ENCODE measurements at regions not wholly inside any gene's neighbourhood (a gene's known extent, or its start where the extent isn't known, plus 50 kb on each side); places are given as distances from the start of the nearest gene placed in this dataset.

GRCh38 chr11:23684701-23685100, 812.2 kb upstream of the LUZP2 start:
- TF ChIP-seq EZH2 (IDR thresholded peaks at IDR 0.05) (no peak), EZH2phosphoT487 (IDR thresholded peaks at IDR 0.05) (no peak)
- TF ChIP-seq, protein P1, sequence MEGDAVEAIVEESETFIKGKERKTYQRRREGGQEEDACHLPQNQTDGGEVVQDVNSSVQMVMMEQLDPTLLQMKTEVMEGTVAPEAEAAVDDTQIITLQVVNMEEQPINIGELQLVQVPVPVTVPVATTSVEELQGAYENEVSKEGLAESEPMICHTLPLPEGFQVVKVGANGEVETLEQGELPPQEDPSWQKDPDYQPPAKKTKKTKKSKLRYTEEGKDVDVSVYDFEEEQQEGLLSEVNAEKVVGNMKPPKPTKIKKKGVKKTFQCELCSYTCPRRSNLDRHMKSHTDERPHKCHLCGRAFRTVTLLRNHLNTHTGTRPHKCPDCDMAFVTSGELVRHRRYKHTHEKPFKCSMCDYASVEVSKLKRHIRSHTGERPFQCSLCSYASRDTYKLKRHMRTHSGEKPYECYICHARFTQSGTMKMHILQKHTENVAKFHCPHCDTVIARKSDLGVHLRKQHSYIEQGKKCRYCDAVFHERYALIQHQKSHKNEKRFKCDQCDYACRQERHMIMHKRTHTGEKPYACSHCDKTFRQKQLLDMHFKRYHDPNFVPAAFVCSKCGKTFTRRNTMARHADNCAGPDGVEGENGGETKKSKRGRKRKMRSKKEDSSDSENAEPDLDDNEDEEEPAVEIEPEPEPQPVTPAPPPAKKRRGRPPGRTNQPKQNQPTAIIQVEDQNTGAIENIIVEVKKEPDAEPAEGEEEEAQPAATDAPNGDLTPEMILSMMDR (IDR thresholded peaks at IDR 0.05), result no peak
- DNase-seq (ENCODE audit: low spot score), result no peak

DNA sequence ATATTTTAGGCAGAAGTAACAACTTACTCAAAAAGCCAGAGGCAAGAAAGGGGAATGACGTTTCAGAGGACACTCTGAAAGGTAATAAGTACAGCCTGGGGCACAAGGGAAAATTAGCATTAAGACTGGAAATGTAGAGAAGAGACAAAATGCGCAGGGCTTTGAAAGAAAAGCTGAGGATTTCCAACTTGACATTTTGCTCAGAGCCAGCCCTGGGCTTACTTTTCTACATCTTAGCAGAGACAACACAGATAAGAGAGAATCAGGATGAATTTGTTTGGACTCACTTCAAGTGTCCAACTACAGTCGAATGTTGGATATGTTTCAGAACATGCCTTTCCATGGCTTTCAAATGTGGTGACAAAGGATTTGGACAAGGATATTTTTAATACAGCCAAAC, 808.9 kb upstream of the LUZP2 start:
- H2AFZ ChIP-seq (replicated peaks), result no peak overlapping the region
- no peak overlapping the region for H3K4me2 ChIP-seq
- H4K20me1 ChIP-seq (ENCODE audit: low read depth), result no peaks in the 10 kb centered on the region
- no peaks in the 10 kb centered on the region for H3K9me3 ChIP-seq (ENCODE audit: low read depth)
- no peak for DNase-seq (ENCODE audit: low spot score)
- Mint-ChIP-seq H3K27me3 (ENCODE audit: insufficient read depth, low read depth) (no peaks in the 10 kb centered on the region), H3K27ac (no peak overlapping the region), H3K4me3 (no peak overlapping the region), H3K9me3 (no peaks in the 10 kb centered on the region), H3K36me3 (no peaks in the 10 kb centered on the region), H3K4me1 (peaks cover 7% of the 10 kb centered on the region)
- no peak overlapping the region for H3K27ac ChIP-seq
- H3F3A ChIP-seq (ENCODE audit: low read depth), result peaks cover 5% of the 10 kb centered on the region
- no peaks in the 10 kb centered on the region for H3K27me3 ChIP-seq
- H3K9ac ChIP-seq, result no peak overlapping the region
- TF ChIP-seq EZH2 (IDR thresholded peaks at IDR 0.05) (no peak), EZH2phosphoT487 (IDR thresholded peaks at IDR 0.05) (no peak)
- TF ChIP-seq, protein P1 (IDR thresholded peaks at IDR 0.05), result no peak
- no peaks in the 10 kb centered on the region for H3K79me2 ChIP-seq (ENCODE audit: low read depth)
- H3K36me3 ChIP-seq, result no peaks in the 10 kb centered on the region
- peaks cover 10% of the 10 kb centered on the region for H3K4me1 ChIP-seq
- H3K4me3 ChIP-seq, result no peak overlapping the region

More at GRCh38 chr11:23684701-23685100, 812.2 kb upstream of the LUZP2 start:
- no peak overlapping the region for H3K27ac Mint-ChIP-seq
- Histone ChIP-seq H4K20me1 (ENCODE audit: low read depth) (no peaks in the 10 kb centered on the region), H3K27ac (no peak overlapping the region), H3K4me2 (no peak overlapping the region), H2AFZ (replicated peaks) (peak overlapping the region; percentile 1), H3K36me3 (no peaks in the 10 kb centered on the region), H3K9ac (no peak overlapping the region), H3K4me3 (no peak overlapping the region), H3K4me1 (peaks cover 8% of the 10 kb centered on the region), H3K79me2 (ENCODE audit: low read depth) (no peaks in the 10 kb centered on the region), H3F3A (ENCODE audit: low read depth) (no peaks in the 10 kb centered on the region), H3K27me3 (no peaks in the 10 kb centered on the region), H3K9me3 (ENCODE audit: low read depth) (no peaks in the 10 kb centered on the region)
- H3K9me3 Mint-ChIP-seq, result no peaks in the 10 kb centered on the region
- no peaks in the 10 kb centered on the region for H3K36me3 Mint-ChIP-seq
- peaks cover 9% of the 10 kb centered on the region for H3K4me1 Mint-ChIP-seq
- H3K27me3 Mint-ChIP-seq (ENCODE audit: insufficient read depth, low read depth), result no peaks in the 10 kb centered on the region
- H3K4me3 Mint-ChIP-seq, result no peak overlapping the region

- Mint-ChIP-seq H3K36me3 (no peaks in the 10 kb centered on the region), H3K4me3 (no peak overlapping the region), H3K9me3 (no peaks in the 10 kb centered on the region), H3K27me3 (ENCODE audit: insufficient read depth, low read depth) (no peaks in the 10 kb centered on the region), H3K27ac (no peak overlapping the region), H3K4me1 (peaks cover 7% of the 10 kb centered on the region)
- peaks cover 9% of the 10 kb centered on the region for H3K4me1 ChIP-seq
- peaks cover 5% of the 10 kb centered on the region for H3F3A ChIP-seq (ENCODE audit: low read depth)
- no peak overlapping the region for H3K27ac ChIP-seq
- no peaks in the 10 kb centered on the region for H4K20me1 ChIP-seq (ENCODE audit: low read depth)
- no peak overlapping the region for H3K4me3 ChIP-seq
- no peak overlapping the region for H3K9ac ChIP-seq
- DNase-seq (ENCODE audit: low spot score), result no peak
- H3K27me3 ChIP-seq, result no peaks in the 10 kb centered on the region
- no peak overlapping the region for H2AFZ ChIP-seq (replicated peaks)
- no peak overlapping the region for H3K4me2 ChIP-seq
- TF ChIP-seq EZH2 (IDR thresholded peaks at IDR 0.05), result no peak
- TF ChIP-seq, protein P1 (IDR thresholded peaks at IDR 0.05), result no peak
- no peak for TF ChIP-seq EZH2phosphoT487 (IDR thresholded peaks at IDR 0.05)
- H3K79me2 ChIP-seq (ENCODE audit: low read depth), result no peaks in the 10 kb centered on the region
- H3K9me3 ChIP-seq (ENCODE audit: low read depth), result no peaks in the 10 kb centered on the region
- no peaks in the 10 kb centered on the region for H3K36me3 ChIP-seq
These were observed 808.4 kb upstream of the LUZP2 start for GRCh38 chr11:23688411-23688810.

All from neural progenitor cell (in vitro differentiated cells).